ENCODE measurements at regions not wholly inside any gene's neighbourhood (a gene's known extent, or its start where the extent isn't known, plus 50 kb on each side); places are given as distances from the start of the nearest gene placed in this dataset.

- no peak for TF ChIP-seq EZH2phosphoT487 (IDR thresholded peaks at IDR 0.05; ENCODE audit: borderline replicate concordance, low read length)
- TF ChIP-seq, protein P1, sequence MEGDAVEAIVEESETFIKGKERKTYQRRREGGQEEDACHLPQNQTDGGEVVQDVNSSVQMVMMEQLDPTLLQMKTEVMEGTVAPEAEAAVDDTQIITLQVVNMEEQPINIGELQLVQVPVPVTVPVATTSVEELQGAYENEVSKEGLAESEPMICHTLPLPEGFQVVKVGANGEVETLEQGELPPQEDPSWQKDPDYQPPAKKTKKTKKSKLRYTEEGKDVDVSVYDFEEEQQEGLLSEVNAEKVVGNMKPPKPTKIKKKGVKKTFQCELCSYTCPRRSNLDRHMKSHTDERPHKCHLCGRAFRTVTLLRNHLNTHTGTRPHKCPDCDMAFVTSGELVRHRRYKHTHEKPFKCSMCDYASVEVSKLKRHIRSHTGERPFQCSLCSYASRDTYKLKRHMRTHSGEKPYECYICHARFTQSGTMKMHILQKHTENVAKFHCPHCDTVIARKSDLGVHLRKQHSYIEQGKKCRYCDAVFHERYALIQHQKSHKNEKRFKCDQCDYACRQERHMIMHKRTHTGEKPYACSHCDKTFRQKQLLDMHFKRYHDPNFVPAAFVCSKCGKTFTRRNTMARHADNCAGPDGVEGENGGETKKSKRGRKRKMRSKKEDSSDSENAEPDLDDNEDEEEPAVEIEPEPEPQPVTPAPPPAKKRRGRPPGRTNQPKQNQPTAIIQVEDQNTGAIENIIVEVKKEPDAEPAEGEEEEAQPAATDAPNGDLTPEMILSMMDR (IDR thresholded peaks at IDR 0.05; ENCODE audit: low read depth, low read length, poor library complexity, severe bottlenecking) = no peak
Measured at GRCh38 chr5:8192840-8193239, 323.9 kb downstream of the MTRR start.
